Neural crest cell (in vitro differentiated cells): ENCODE measurements at regions not wholly inside any gene's neighbourhood (a gene's known extent, or its start where the extent isn't known, plus 50 kb on each side); places are given as distances from the start of the nearest gene placed in this dataset.

Source experiments
- DNase-seq: peaks from one replicate; pipeline ENCODE4 v3.0.0; 2021; ENCODE audit warnings: low read depth, mixed read lengths, low spot score
- H3K27ac Mint-ChIP-seq: one replicate; pipeline ENCODE4 v1.8.0; 2021; ENCODE audit warnings: mild to moderate bottlenecking, mixed read lengths; ENCODE audit not compliant: unreplicated experiment
- H3K27me3 Mint-ChIP-seq: 2 replicates; pipeline ENCODE4 v1.8.0; 2021; ENCODE audit warnings: low read depth, mild to moderate bottlenecking, mixed read lengths
- H3K36me3 Mint-ChIP-seq: 2 replicates; pipeline ENCODE4 v1.8.0; 2021; ENCODE audit warnings: low read depth, mild to moderate bottlenecking, mixed read lengths
- H3K4me1 Mint-ChIP-seq: 2 replicates; pipeline ENCODE4 v1.8.0; 2021; ENCODE audit warnings: mixed read lengths
- H3K4me3 Mint-ChIP-seq: one replicate; pipeline ENCODE4 v1.8.0; 2021; ENCODE audit warnings: mild to moderate bottlenecking, mixed read lengths
- H3K9me3 Mint-ChIP-seq: 2 replicates; pipeline ENCODE4 v1.8.0; 2021; ENCODE audit warnings: mixed read lengths
- CTCF ChIP-seq: fragments of 200-600 bp; sonication (generic); conservative IDR thresholded peaks from 2 replicates; pipeline ENCODE4 v1.5.0; 2021; ENCODE audit warnings: antibody characterized with exemption, mild to moderate bottlenecking

GRCh38 chr2:19739256-19739655, 162.5 kb downstream of the TTC32 start:
- Mint-ChIP-seq H3K36me3 (no peaks in the 10 kb centered on the region), H3K27ac (no peak overlapping the region), H3K27me3 (no peaks in the 10 kb centered on the region), H3K9me3 (no peaks in the 10 kb centered on the region), H3K4me1 (peaks cover 5% of the 10 kb centered on the region), H3K4me3 (no peak overlapping the region)
- TF ChIP-seq CTCF, result no peak
- DNase-seq, result no peak

GRCh38 chr2:19738707-19739106, 163.1 kb downstream of the TTC32 start:
- Mint-ChIP-seq H3K27me3 (no peaks in the 10 kb centered on the region), H3K9me3 (no peaks in the 10 kb centered on the region), H3K36me3 (no peaks in the 10 kb centered on the region), H3K27ac (no peak overlapping the region), H3K4me1 (peaks cover 5% of the 10 kb centered on the region), H3K4me3 (no peak overlapping the region)
- TF ChIP-seq CTCF, result no peak
- no peak for DNase-seq

GRCh38 chr2:19736191-19736831, 165.5 kb downstream of the TTC32 start:
- no peak overlapping the region for H3K27ac Mint-ChIP-seq

GRCh38 chr2:19733951-19734425, 167.8 kb downstream of the TTC32 start:
- H3K36me3 Mint-ChIP-seq, result no peaks in the 10 kb centered on the region
- H3K4me3 Mint-ChIP-seq, result no peak overlapping the region
- no peak for DNase-seq
- no peak overlapping the region for H3K27ac Mint-ChIP-seq
- no peaks in the 10 kb centered on the region for H3K9me3 Mint-ChIP-seq
- H3K27me3 Mint-ChIP-seq, result peaks cover 3% of the 10 kb centered on the region
- H3K4me1 Mint-ChIP-seq, result no peaks in the 10 kb centered on the region
- no peak for TF ChIP-seq CTCF

More at GRCh38 chr2:19736191-19736831, 165.5 kb downstream of the TTC32 start:
- H3K9me3 Mint-ChIP-seq, result no peaks in the 10 kb centered on the region
- no peaks in the 10 kb centered on the region for H3K36me3 Mint-ChIP-seq
- DNase-seq, result no peak
- H3K4me3 Mint-ChIP-seq, result no peak overlapping the region
- TF ChIP-seq CTCF, result no peak
- H3K27me3 Mint-ChIP-seq, result peaks cover 3% of the 10 kb centered on the region
- no peaks in the 10 kb centered on the region for H3K4me1 Mint-ChIP-seq

GRCh38 chr2:19733390-19733789, 168.4 kb downstream of the TTC32 start:
- DNase-seq, result no peak
- Mint-ChIP-seq H3K4me1 (no peaks in the 10 kb centered on the region), H3K36me3 (no peaks in the 10 kb centered on the region), H3K27ac (no peak overlapping the region), H3K27me3 (peaks cover 3% of the 10 kb centered on the region), H3K9me3 (no peaks in the 10 kb centered on the region), H3K4me3 (no peak overlapping the region)
- TF ChIP-seq CTCF, result no peak
